ENCODE measurements at regions not wholly inside any gene's neighbourhood (a gene's known extent, or its start where the extent isn't known, plus 50 kb on each side); places are given as distances from the start of the nearest gene placed in this dataset.

- WGBS (ENCODE audit: insufficient coverage, low coverage, missing lambda C conversion rate), result 44% methylated on average over 10 of the region's 10 CpGs
- H3K27ac ChIP-seq (ENCODE audit: extremely low read depth, low read depth, low read length), result no peak overlapping the region
- BruUV-seq (replicated peaks), result no TSS peak
- H3K9ac ChIP-seq (ENCODE audit: insufficient read depth in 1 of 2, low read depth in 2 of 2, low read length in 2 of 2), result no peak overlapping the region
- TF ChIP-seq GTF3C2 (IDR thresholded peaks at IDR 0.05; ENCODE audit: borderline replicate concordance, extremely low read depth, insufficient read length), result no peak
- TF ChIP-seq ZBTB26 (CRISPR knock-in tag; IDR thresholded peaks at IDR 0.05), result no peak
- no peak for TF ChIP-seq ZNF551 (CRISPR knock-in tag; IDR thresholded peaks at IDR 0.05)
- no peak for TF ChIP-seq CTCF (IDR thresholded peaks at IDR 0.05 in 2 of 3, conservative IDR thresholded peaks at IDR 0.05 in 1 of 3; ENCODE audit: insufficient read depth in 2 of 3, low read depth in 1 of 3, low read length in 3 of 3)
- no peak for TF ChIP-seq NBN (IDR thresholded peaks at IDR 0.05; ENCODE audit: low read depth)
- no peak for TF ChIP-seq TFAP4 (CRISPR knock-in tag; IDR thresholded peaks at IDR 0.05; ENCODE audit: borderline replicate concordance)
- TF ChIP-seq ADNP (tag; IDR thresholded peaks at IDR 0.05), result no peak
- no peak for TF ChIP-seq MYNN (IDR thresholded peaks at IDR 0.05)
- no peak for TF ChIP-seq MYNN (CRISPR knock-in tag; IDR thresholded peaks at IDR 0.05)
- no peaks in the 10 kb centered on the region for H3K9me1 ChIP-seq (ENCODE audit: control insufficient read depth, insufficient read depth, low read length)
- in situ Hi-C loops (cut with MboI) (no loop called here), intact Hi-C loops (cut with micrococcal nuclease) (no loop called here)
- ChIA-PET CTCF (ENCODE audit: low intra/inter-chr PET ratio) (no interaction called here), POLR2A (interaction anchor here (1.7 kb wide), 1 partner anchor 15 kb away, joined by 4 read pairs; no protein-coding TSS in a partner anchor)
- H3K4me1 ChIP-seq (replicated peaks in 1 of 2; ENCODE audit: control insufficient read depth in 2 of 2, insufficient read depth in 2 of 2, low read length in 2 of 2), result no peaks in the 10 kb centered on the region; a peak in 1 of 5 replicates
- no peaks in the 10 kb centered on the region for H3K36me3 ChIP-seq (ENCODE audit: control insufficient read depth, insufficient read depth, low read length)
- H2AFZ ChIP-seq (ENCODE audit: low read depth, low read length), result peak overlapping the region; percentile 28; the same call in 1 of the 2 replicates
- DNase-seq (ENCODE audit: extremely low read depth in 1 of 4, low spot score in 3 of 4), result no peak
- no peaks in the 10 kb centered on the region for H4K20me1 ChIP-seq (replicated peaks; ENCODE audit: control insufficient read depth, insufficient read depth, low read length)
- no peaks in the 10 kb centered on the region for H3K79me2 ChIP-seq (ENCODE audit: control insufficient read depth, insufficient read depth, low read length)
- no peak for ATAC-seq
- H3K4me2 ChIP-seq (ENCODE audit: insufficient read depth, low read length), result no peak overlapping the region
- no peak overlapping the region for H3K4me3 ChIP-seq
- no peak for FAIRE-seq
- no peaks in the 10 kb centered on the region for H3K9me3 ChIP-seq (replicated peaks; ENCODE audit: control insufficient read depth, insufficient read depth, low read depth, low read length)
- H3K27me3 ChIP-seq (ENCODE audit: control insufficient read depth in 2 of 2, insufficient read depth in 2 of 2, low read length in 2 of 2), result no peaks in the 10 kb centered on the region
Measured at GRCh38 chr4:184316821-184317220, 99.1 kb upstream of the ENPP6 start.

Data from K562 (cell line).